IMR-90 (cell line): ENCODE measurements at regions not wholly inside any gene's neighbourhood (a gene's known extent, or its start where the extent isn't known, plus 50 kb on each side); places are given as distances from the start of the nearest gene placed in this dataset.

Source experiments
- ATAC-seq: fragments of 200-7000 bp; cut with Tn5 transposase; 2 replicates; pipeline ENCODE4 v1.9.1; 2020; ENCODE audit warnings: low read depth, mild to moderate bottlenecking, moderate library complexity
- BruUV-seq: library from RNA; stranded (reverse); fragments of 400-500 nt; replicated peaks from 2 replicates; lab custom pipeline; 2021; lab: Mats Ljungman, UMichigan
- CTCF ChIA-PET: fragments of 300-600 bp; formaldehyde crosslinking; extraction: SDS; loops from one replicate; lab custom pipeline; 2021; ENCODE audit warnings: antibody characterized with exemption; lab: Yijun Ruan, JAX
- POLR2A ChIA-PET: fragments of 300-600 bp; sonication (Branson Sonifier 250); formaldehyde crosslinking; loops from one replicate; lab custom pipeline; 2022; ENCODE audit warnings: antibody characterized with exemption; ENCODE audit not compliant: unreplicated experiment; lab: Charles Lee
- DNase-seq: peaks from one replicate; pipeline ENCODE4 v3.0.0; 2013
- H2AFZ ChIP-seq: replicated peaks from 2 replicates; pipeline ENCODE3; 2013; ENCODE audit warnings: low read length, mild to moderate bottlenecking; ENCODE audit not compliant: poor library complexity
- H2AK5ac ChIP-seq: 2 replicates; pipeline ENCODE4 v1.6.1; 2013; ENCODE audit warnings: low read depth, low read length, inconsistent platforms
- H2AK9ac ChIP-seq: replicated peaks from 2 replicates; pipeline ENCODE3; 2013; ENCODE audit warnings: mild to moderate bottlenecking, low read depth, low read length, moderate library complexity; ENCODE audit not compliant: poor library complexity
- H2BK120ac ChIP-seq: 2 replicates; pipeline ENCODE4 v1.6.1; 2013; ENCODE audit warnings: low read depth, low read length, inconsistent platforms
- H2BK15ac ChIP-seq: 3 replicates; pipeline ENCODE4 v1.6.1; 2013; ENCODE audit warnings: low read depth, low read length, inconsistent platforms
- H2BK20ac ChIP-seq: 2 replicates; pipeline ENCODE4 v1.6.1; 2013; ENCODE audit warnings: low read depth, mild to moderate bottlenecking, inconsistent platforms, low read length, moderate library complexity
- H2BK5ac ChIP-seq: 2 replicates; pipeline ENCODE4 v1.6.1; 2013; ENCODE audit warnings: mild to moderate bottlenecking, low read depth, low read length, inconsistent platforms; ENCODE audit not compliant: poor library complexity, severe bottlenecking
- H3K14ac ChIP-seq: replicated peaks from 2 replicates; pipeline ENCODE4 v1.6.1; 2013; ENCODE audit warnings: low read depth, low read length, inconsistent platforms
- H3K18ac ChIP-seq: 2 replicates; pipeline ENCODE4 v1.6.1; 2013; ENCODE audit warnings: low read depth, low read length, control low read depth
- H3K23ac ChIP-seq: 2 replicates; pipeline ENCODE4 v1.6.1; 2013; ENCODE audit warnings: low read depth, low read length, inconsistent platforms
- H3K27ac ChIP-seq: 2 replicates; pipeline ENCODE4 v1.5.1; 2013; ENCODE audit warnings: mild to moderate bottlenecking, control low read depth, low read length; ENCODE audit not compliant: insufficient read depth
- H3K27me3 ChIP-seq: 2 replicates; pipeline ENCODE4 v1.6.1; 2013; ENCODE audit warnings: low read length; ENCODE audit not compliant: control insufficient read depth, insufficient read depth
- H3K36me3 ChIP-seq: 2 replicates; pipeline ENCODE4 v1.6.1; 2013; ENCODE audit warnings: low read length, mixed read lengths; ENCODE audit not compliant: control insufficient read depth, insufficient read depth
- H3K4ac ChIP-seq: 2 replicates; pipeline ENCODE4 v1.6.1; 2013; ENCODE audit warnings: low read depth, low read length, inconsistent platforms
- H3K4me1 ChIP-seq: 2 replicates; pipeline ENCODE4 v1.6.1; 2013; ENCODE audit warnings: low read length, mixed read lengths; ENCODE audit not compliant: control insufficient read depth, insufficient read depth
- H3K4me2 ChIP-seq: 2 replicates; pipeline ENCODE4 v1.6.1; 2013; ENCODE audit warnings: low read depth, mild to moderate bottlenecking, control low read depth, low read length, moderate library complexity
- H3K4me3 ChIP-seq: 2 replicates; pipeline ENCODE4 v1.5.1; 2013; ENCODE audit warnings: low read depth, mild to moderate bottlenecking, control low read depth, low read length, moderate library complexity; ENCODE audit not compliant: insufficient read depth
- H3K56ac ChIP-seq: 2 replicates; pipeline ENCODE4 v1.6.1; 2013; ENCODE audit warnings: low read length, inconsistent platforms; ENCODE audit not compliant: insufficient read depth; ENCODE audit errors: extremely low read depth
- H3K79me1 ChIP-seq, 2 experiments: 2 replicates each; pipeline ENCODE4 v1.6.1; 2013; ENCODE audit warnings: low read length in 2 of 2, inconsistent platforms in 1 of 2, low read depth in 1 of 2
- H3K9ac ChIP-seq: 2 replicates; pipeline ENCODE4 v1.6.1; 2013; ENCODE audit warnings: low read depth, low read length, control low read depth
- H3K9me1 ChIP-seq: 2 replicates; pipeline ENCODE4 v1.6.1; 2013; ENCODE audit warnings: low read length, inconsistent platforms; ENCODE audit not compliant: insufficient read depth
- H3K9me3 ChIP-seq: 2 replicates; pipeline ENCODE4 v1.6.1; 2013; ENCODE audit warnings: low read length; ENCODE audit not compliant: control insufficient read depth, insufficient read depth
- H4K20me1 ChIP-seq: 2 replicates; pipeline ENCODE4 v1.6.1; 2013; ENCODE audit warnings: low read length, inconsistent platforms; ENCODE audit not compliant: insufficient read depth
- H4K5ac ChIP-seq: 2 replicates; pipeline ENCODE4 v1.6.1; 2013; ENCODE audit warnings: mild to moderate bottlenecking, low read depth, low read length, control low read depth
- H4K8ac ChIP-seq, 2 experiments: 2 replicates each; pipeline ENCODE4 v1.6.1; 2013; ENCODE audit warnings: low read depth in 2 of 2, low read length in 2 of 2, control low read depth in 1 of 2, inconsistent platforms in 1 of 2
- H4K91ac ChIP-seq: 2 replicates; pipeline ENCODE4 v1.6.1; 2013; ENCODE audit warnings: low read depth, low read length, inconsistent platforms; ENCODE audit not compliant: insufficient read depth
- CTCF ChIP-seq: conservative IDR thresholded peaks from 2 replicates; pipeline ENCODE4 v1.5.1; 2012; ENCODE audit warnings: mild to moderate bottlenecking, low read depth, low read length, improper control_type of control experiment
- FOS ChIP-seq: fragments of 150-350 bp; IDR thresholded peaks from 2 replicates; pipeline ENCODE4 v1.6.1; 2016; ENCODE audit warnings: low read depth, low read length
- SMC3 ChIP-seq: fragments of 150-350 bp; IDR thresholded peaks from 2 replicates; pipeline ENCODE4 v1.6.1; 2016; ENCODE audit warnings: low read depth, mild to moderate bottlenecking, antibody characterized with exemption, low read length, moderate library complexity
- WGBS, 2 experiments: methylation state at CpG; one replicate each; pipeline versions ENCODE4 v1.1.5 to v1.1.7; 2013; ENCODE audit warnings: missing lambda C conversion rate in 2 of 2; ENCODE audit not compliant: insufficient read length in 1 of 2; ENCODE audit errors: extremely low coverage in 2 of 2; 5-methylcytosine and 5-hydroxymethylcytosine counted together
- dilution Hi-C: fragments of 300-500 bp; cut with HindIII; formaldehyde crosslinking; loops from one replicate; pipeline ENCODE4 v1.14.3; 2018; ENCODE audit warnings: low sequenced_read_pairs; ENCODE audit not compliant: unreplicated experiment
- in situ Hi-C: fragments of 300-500 bp; cut with MboI; formaldehyde crosslinking; loops from 3 replicates; pipeline ENCODE4 v1.14.3; 2019; ENCODE audit warnings: low sequenced_read_pairs, inconsistent platforms, mixed read lengths
- intact Hi-C: fragments of 100-400 bp; cut with micrococcal nuclease; formaldehyde crosslinking; loops from 2 replicates; pipeline ENCODE4 v1.10.0; 2022

- no CpG with 5 or more reads among the region's 2 CpGs for WGBS, 2 experiments
- Histone ChIP-seq H3K27me3 (no peaks in the 10 kb centered on the region), H2BK120ac (no peak overlapping the region), H3K4me1 (no peaks in the 10 kb centered on the region), H3K9me3 (no peaks in the 10 kb centered on the region; the same call in 1 of the 2 replicates), H2AFZ (no peak overlapping the region), H2BK20ac (no peak overlapping the region), H3K79me1 (no peaks in the 10 kb centered on the region), H3K56ac (no peak overlapping the region), H2BK15ac (no peak overlapping the region), H3K14ac (no peak overlapping the region), H2BK5ac (no peak overlapping the region), H4K91ac (no peak overlapping the region), H2AK9ac (no peak overlapping the region), H3K27ac (no peak overlapping the region), H3K36me3 (no peaks in the 10 kb centered on the region), H3K4me3 (no peak overlapping the region), H3K4me2 (no peak overlapping the region), H4K20me1 (no peaks in the 10 kb centered on the region), H4K5ac (no peak overlapping the region), H3K4ac (no peak overlapping the region), H3K23ac (no peak overlapping the region), H2AK5ac (no peak overlapping the region), H4K8ac (no peak overlapping the region), H3K18ac (no peak overlapping the region), H3K9me1 (no peaks in the 10 kb centered on the region), H3K9ac (no peak overlapping the region)
- no TSS peak for BruUV-seq
- dilution Hi-C loops (no loop called here), in situ Hi-C loops (no loop called here), intact Hi-C loops (no loop called here)
- POLR2A ChIA-PET: no interaction called here
- ATAC-seq (no peak), DNase-seq (no peak)
- CTCF ChIA-PET: interaction anchor here (1.0 kb wide), 1 partner anchor 211 kb away, joined by 3 read pairs; no protein-coding TSS in a partner anchor
- TF ChIP-seq SMC3 (peak; percentile 13; the same call in 1 of the 2 replicates), FOS (no peak), CTCF (peak; percentile 27)
These were observed 76.6 kb upstream of the VGLL2 start for GRCh38 chr6:117188627-117189201.
